ENCODE measurements at regions not wholly inside any gene's neighbourhood (a gene's known extent, or its start where the extent isn't known, plus 50 kb on each side); places are given as distances from the start of the nearest gene placed in this dataset.

DNA sequence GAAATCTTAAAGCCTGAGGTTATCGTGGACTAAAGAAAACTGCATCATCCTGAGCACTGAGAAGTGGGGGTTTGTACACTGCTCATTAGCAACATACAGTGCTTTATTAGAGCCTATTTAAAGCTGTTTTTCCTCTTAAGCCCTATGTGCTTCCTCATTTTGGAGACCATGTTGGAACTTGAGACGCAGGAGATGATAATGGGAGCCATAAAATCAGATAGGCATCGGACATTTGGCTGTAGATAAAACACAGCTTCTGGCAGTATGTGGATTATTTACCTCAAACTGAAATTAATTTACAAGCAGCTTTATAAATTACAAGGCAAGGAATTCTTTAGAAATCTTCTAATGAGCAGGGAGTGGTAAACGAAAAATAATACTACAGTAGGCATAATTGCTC lies 147.7 kb upstream of the IVNS1ABP start:
- TF ChIP-seq, protein P1, sequence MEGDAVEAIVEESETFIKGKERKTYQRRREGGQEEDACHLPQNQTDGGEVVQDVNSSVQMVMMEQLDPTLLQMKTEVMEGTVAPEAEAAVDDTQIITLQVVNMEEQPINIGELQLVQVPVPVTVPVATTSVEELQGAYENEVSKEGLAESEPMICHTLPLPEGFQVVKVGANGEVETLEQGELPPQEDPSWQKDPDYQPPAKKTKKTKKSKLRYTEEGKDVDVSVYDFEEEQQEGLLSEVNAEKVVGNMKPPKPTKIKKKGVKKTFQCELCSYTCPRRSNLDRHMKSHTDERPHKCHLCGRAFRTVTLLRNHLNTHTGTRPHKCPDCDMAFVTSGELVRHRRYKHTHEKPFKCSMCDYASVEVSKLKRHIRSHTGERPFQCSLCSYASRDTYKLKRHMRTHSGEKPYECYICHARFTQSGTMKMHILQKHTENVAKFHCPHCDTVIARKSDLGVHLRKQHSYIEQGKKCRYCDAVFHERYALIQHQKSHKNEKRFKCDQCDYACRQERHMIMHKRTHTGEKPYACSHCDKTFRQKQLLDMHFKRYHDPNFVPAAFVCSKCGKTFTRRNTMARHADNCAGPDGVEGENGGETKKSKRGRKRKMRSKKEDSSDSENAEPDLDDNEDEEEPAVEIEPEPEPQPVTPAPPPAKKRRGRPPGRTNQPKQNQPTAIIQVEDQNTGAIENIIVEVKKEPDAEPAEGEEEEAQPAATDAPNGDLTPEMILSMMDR (IDR thresholded peaks at IDR 0.05; ENCODE audit: low read length) = no peak
- TF ChIP-seq EZH2 (IDR thresholded peaks at IDR 0.05; ENCODE audit: borderline replicate concordance, low read length) = no peak
